ENCODE measurements at regions not wholly inside any gene's neighbourhood (a gene's known extent, or its start where the extent isn't known, plus 50 kb on each side); places are given as distances from the start of the nearest gene placed in this dataset.

DNA sequence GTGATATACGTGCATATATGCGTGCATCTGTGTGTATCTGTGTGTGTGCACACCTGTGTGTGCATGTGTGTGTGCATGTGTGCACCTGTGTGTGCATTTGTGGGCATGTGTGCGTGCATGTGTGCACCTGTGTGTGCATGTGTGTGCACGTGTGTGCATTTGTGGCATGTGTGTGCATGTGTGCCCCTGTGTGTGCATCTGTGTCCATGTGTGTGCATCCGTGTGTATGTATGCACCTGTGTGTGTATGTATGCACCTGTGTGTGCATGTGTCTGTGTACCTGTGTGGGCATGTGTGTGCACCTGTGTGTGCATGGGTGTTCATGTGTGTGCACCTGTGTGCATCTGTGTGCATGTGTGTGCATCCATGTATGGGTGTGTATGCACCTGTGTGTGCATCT is 167.8 kb upstream of the SFSWAP start:
- TF ChIP-seq TAF1 (IDR thresholded peaks at IDR 0.05; ENCODE audit: low read depth, low read length) (no peak), POLR2AphosphoS5 (IDR thresholded peaks at IDR 0.05; ENCODE audit: low read depth, low read length) (no peak), POLR2A (IDR thresholded peaks at IDR 0.05; ENCODE audit: low read depth, low read length) (no peak), SPI1 (IDR thresholded peaks at IDR 0.05; ENCODE audit: low read depth, low read length) (no peak)

Measured in GM12891 (cell line).